ENCODE measurements at regions not wholly inside any gene's neighbourhood (a gene's known extent, or its start where the extent isn't known, plus 50 kb on each side); places are given as distances from the start of the nearest gene placed in this dataset.

DNA sequence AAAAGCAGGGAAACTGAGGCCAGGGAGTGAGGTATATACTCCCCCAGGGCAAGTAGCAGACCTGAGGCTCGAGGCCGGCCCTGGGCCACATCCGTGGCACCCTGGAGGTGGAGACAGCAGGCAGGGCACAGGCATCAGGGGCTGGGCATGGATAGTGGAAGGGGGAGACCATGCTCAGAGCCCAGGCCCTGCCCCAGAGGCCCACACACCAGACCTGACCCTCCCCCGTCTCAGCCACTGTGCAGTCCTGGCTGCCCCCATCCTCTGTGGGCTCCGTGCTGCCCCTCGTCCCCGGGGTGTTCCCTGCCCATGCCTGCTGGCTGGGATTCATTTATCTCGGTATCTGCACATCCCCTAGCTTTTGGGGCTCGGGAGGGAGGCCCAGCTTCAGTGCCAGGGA, 103.1 kb upstream of the NKX1-1 start:
- H3K4me3 ChIP-seq (ENCODE audit: low read depth, low read length): no peak overlapping the region
- TF ChIP-seq CTCF (IDR thresholded peaks at IDR 0.05; ENCODE audit: borderline replicate concordance, insufficient read depth, low read depth, low read length): no peak

- no peak overlapping the region for H3K4me3 ChIP-seq (ENCODE audit: low read depth, low read length)
- TF ChIP-seq CTCF (IDR thresholded peaks at IDR 0.05; ENCODE audit: borderline replicate concordance, insufficient read depth, low read depth, low read length): no peak
These were observed 102.2 kb upstream of the NKX1-1 start for GRCh38 chr4:1508161-1509160.

DNA sequence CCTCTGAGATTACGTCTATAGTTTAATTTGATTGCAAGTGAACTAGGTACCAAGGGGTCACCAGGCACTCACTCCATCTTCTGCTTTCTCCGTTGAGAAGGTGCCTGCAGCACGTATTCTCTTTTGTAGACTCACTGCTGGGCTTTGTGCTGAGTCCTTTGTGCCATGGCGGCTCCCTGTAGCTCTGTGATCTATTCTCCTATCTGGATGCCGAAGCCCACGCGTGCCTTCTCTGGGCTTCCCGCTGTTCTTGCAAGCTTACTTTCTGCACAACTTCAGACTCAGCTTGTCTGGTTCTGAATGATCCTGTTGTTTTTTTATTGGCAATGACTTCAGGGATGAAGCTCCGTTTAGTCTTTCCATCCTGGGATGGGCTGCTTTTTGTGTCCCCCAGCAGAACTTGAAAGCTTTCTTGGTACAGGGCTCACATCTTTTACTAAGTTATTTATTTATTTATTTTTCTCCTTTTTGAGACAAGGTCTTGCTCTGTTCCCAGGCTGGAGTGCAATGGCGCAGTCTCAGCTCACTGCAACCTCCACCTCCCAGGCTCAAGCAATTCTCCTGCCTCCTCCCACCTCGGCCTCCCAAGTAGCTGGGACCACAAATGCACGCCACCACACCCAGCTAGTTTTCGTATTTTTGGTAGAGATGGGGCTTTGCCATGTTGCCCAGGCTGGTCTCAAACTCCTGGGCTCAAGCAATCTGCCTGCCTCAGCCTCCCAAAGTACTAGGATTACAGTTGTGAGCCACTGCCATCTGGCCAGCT, 100.9 kb upstream of the NKX1-1 start:
- no peak overlapping the region for H3K4me3 ChIP-seq (ENCODE audit: low read depth, low read length)
- no peak for TF ChIP-seq CTCF (IDR thresholded peaks at IDR 0.05; ENCODE audit: borderline replicate concordance, insufficient read depth, low read depth, low read length)

DNA sequence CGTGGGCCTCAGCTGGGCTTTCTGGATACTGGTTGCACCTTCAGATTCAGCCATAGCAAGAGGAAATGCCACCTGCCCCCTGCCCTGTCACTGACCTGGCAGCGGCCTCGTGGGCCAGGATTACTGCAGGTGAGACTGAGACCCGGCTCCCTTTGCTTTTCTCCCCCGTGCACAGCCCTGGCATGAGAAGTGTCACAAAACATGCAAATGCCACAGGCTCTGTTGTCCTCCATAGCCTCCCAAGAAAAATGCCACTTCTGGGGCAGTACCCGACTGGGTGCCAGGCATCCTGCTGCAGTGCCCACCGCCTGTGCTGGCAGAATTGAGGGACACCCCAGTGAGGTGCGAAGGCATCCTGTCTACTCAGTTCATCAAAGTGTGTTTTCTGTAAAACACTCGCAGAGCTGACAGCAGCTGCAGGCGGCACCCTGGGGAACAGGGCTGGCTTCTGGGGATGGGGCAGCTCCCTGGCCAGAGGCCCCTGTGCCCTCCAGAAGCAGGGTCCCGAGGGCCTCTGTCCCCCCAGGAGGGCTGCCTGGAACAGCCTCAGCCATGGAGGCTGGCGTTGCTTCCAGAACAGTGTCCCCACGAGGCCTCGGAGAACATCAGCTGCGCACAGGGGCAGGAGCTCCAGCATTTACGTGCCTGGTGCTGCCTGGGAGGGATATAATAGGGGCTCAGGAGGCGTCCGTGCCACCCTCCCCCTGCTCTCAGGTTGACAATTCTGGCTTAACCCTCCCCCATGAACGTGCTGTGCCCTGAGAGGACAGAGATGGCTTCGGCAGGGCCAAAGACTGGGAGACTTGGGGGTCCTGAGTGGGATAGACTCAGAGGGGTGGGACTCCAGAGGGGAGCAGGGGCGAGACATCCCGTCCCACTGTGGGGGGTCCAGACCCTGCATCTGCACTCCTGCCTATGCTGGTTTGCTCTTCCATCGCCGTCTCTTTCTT, 99.5 kb upstream of the NKX1-1 start:
- no peak overlapping the region for H3K4me3 ChIP-seq (ENCODE audit: low read depth, low read length)
- TF ChIP-seq CTCF (IDR thresholded peaks at IDR 0.05; ENCODE audit: borderline replicate concordance, insufficient read depth, low read depth, low read length): no peak

- H3K4me3 ChIP-seq (ENCODE audit: low read depth, low read length): no peak overlapping the region
- no peak for TF ChIP-seq CTCF (IDR thresholded peaks at IDR 0.05; ENCODE audit: borderline replicate concordance, insufficient read depth, low read depth, low read length)
These were observed 98.6 kb upstream of the NKX1-1 start for GRCh38 chr4:1504595-1505500.

Data from GM12875 (cell line).